Liver (tissue), 8 donors: ENCODE measurements at regions not wholly inside any gene's neighbourhood (a gene's known extent, or its start where the extent isn't known, plus 50 kb on each side); places are given as distances from the start of the nearest gene placed in this dataset.

Experiments used
- DNase-seq: peaks from one replicate; pipeline ENCODE4 v3.0.0-alpha.2; 2017; ENCODE audit warnings: low spot score
- H3K27ac ChIP-seq, 2 donors: one replicate each; pipeline ENCODE4 v1.7.0; 2013; ENCODE audit warnings: inconsistent platforms in 2 of 2, low read length in 2 of 2, control low read depth in 1 of 2, low read depth in 1 of 2, mild to moderate bottlenecking in 1 of 2
- H3K27me3 ChIP-seq, 4 donors: one replicate each; pipeline versions ENCODE4 v1.6.1 to v1.7.0; 2013; ENCODE audit warnings: low read length in 3 of 4, inconsistent platforms in 1 of 4, mild to moderate bottlenecking in 1 of 4, moderate library complexity in 1 of 4; ENCODE audit not compliant: control insufficient read depth in 4 of 4, insufficient read depth in 4 of 4
- H3K36me3 ChIP-seq, 4 donors: one replicate each; pipeline versions ENCODE4 v1.6.1 to v1.7.0; 2013; ENCODE audit warnings: low read length in 3 of 4, mild to moderate bottlenecking in 3 of 4, low read depth in 1 of 4, moderate library complexity in 1 of 4; ENCODE audit not compliant: control insufficient read depth in 4 of 4, insufficient read depth in 3 of 4
- H3K4me1 ChIP-seq, 4 donors: one replicate each; pipeline versions ENCODE4 v1.6.1 to v1.7.0; 2013; ENCODE audit warnings: low read length in 3 of 4, mild to moderate bottlenecking in 3 of 4, moderate library complexity in 1 of 4; ENCODE audit not compliant: control insufficient read depth in 4 of 4, insufficient read depth in 4 of 4
- H3K4me3 ChIP-seq, 3 donors: one replicate each; pipeline versions ENCODE4 v1.6.1 to v1.7.0; 2013; ENCODE audit warnings: low read length in 3 of 3, control low read depth in 1 of 3, low read depth in 1 of 3, mild to moderate bottlenecking in 1 of 3
- H3K9ac ChIP-seq, 2 donors: one replicate each; pipeline ENCODE4 v1.7.0; 2013; ENCODE audit warnings: low read length in 2 of 2, mild to moderate bottlenecking in 2 of 2, moderate library complexity in 2 of 2, control low read depth in 1 of 2, low read depth in 1 of 2
- H3K9me3 ChIP-seq, 4 donors: one replicate each; pipeline versions ENCODE4 v1.6.1 to v1.7.0; 2013; ENCODE audit warnings: low read length in 3 of 4; ENCODE audit not compliant: control insufficient read depth in 4 of 4
- CTCF ChIP-seq: fragments of 150-350 bp; IDR thresholded peaks from 2 replicates; pipeline ENCODE4 v1.5.1; 2017; ENCODE audit warnings: improper control_type of control experiment, low read depth, low read length; ENCODE audit not compliant: missing input control
- EGR1 ChIP-seq, 2 donors: IDR thresholded peaks; 2 replicates each; pipeline ENCODE4 v1.6.1; 2016 to 2018; ENCODE audit warnings: antibody characterized with exemption in 2 of 2, low read depth in 2 of 2
- FOXA1 ChIP-seq: IDR thresholded peaks from 2 replicates; pipeline ENCODE4 v1.6.1; 2016; ENCODE audit warnings: antibody characterized with exemption
- FOXA2 ChIP-seq: IDR thresholded peaks from 2 replicates; pipeline ENCODE4 v1.6.1; 2016; ENCODE audit warnings: antibody characterized with exemption
- GABPA ChIP-seq, 2 donors: IDR thresholded peaks in 1 of 2; conservative IDR thresholded peaks in 1 of 2; 2 replicates each; pipeline ENCODE4 v1.6.1; 2016; ENCODE audit warnings: antibody characterized with exemption in 2 of 2, mild to moderate bottlenecking in 1 of 2, moderate library complexity in 1 of 2
- HNF4G ChIP-seq: IDR thresholded peaks from 2 replicates; pipeline ENCODE4 v1.6.1; 2016; ENCODE audit warnings: antibody characterized with exemption
- JUND ChIP-seq, 2 donors: IDR thresholded peaks; 2 replicates each; pipeline ENCODE4 v1.6.1; 2016; ENCODE audit warnings: antibody characterized with exemption in 2 of 2
- MAX ChIP-seq: IDR thresholded peaks from 2 replicates; pipeline ENCODE4 v1.6.1; 2016; ENCODE audit warnings: antibody characterized with exemption
- RAD21 ChIP-seq, 2 donors: IDR thresholded peaks; 2 replicates each; pipeline ENCODE4 v1.6.1; 2016; ENCODE audit warnings: antibody characterized with exemption in 2 of 2, mild to moderate bottlenecking in 2 of 2
- RXRA ChIP-seq, 2 donors: IDR thresholded peaks; 2 replicates each; pipeline ENCODE4 v1.6.1; 2017 to 2018; ENCODE audit warnings: antibody characterized with exemption in 2 of 2, mild to moderate bottlenecking in 1 of 2
- SP1 ChIP-seq: IDR thresholded peaks from 2 replicates; pipeline ENCODE4 v1.6.1; 2018; ENCODE audit warnings: antibody characterized with exemption, mild to moderate bottlenecking
- TAF1 ChIP-seq: conservative IDR thresholded peaks from 2 replicates; pipeline ENCODE4 v1.6.1; 2016; ENCODE audit warnings: antibody characterized with exemption, mild to moderate bottlenecking
- YY1 ChIP-seq: IDR thresholded peaks from 2 replicates; pipeline ENCODE4 v1.6.1; 2016; ENCODE audit warnings: antibody characterized with exemption, mild to moderate bottlenecking
- ZBTB33 ChIP-seq: IDR thresholded peaks from 2 replicates; pipeline ENCODE4 v1.6.1; 2016; ENCODE audit warnings: antibody characterized with exemption
- WGBS: extraction: QIAGEN DNeasy Blood & Tissue Kit; methylation state at CpG from one replicate; pipeline ENCODE4 v1.1.7; 2013; 5-methylcytosine and 5-hydroxymethylcytosine counted together
- donor health status: healthy.
- donor health status: healthy.
- donor health status: healthy.
- donor health status: healthy.
- donor health status: healthy.

- H3K4me1 ChIP-seq = no peaks in the 10 kb centered on the region
- no peak overlapping the region for H3K4me3 ChIP-seq
- no peaks in the 10 kb centered on the region for H3K9me3 ChIP-seq
- DNase-seq = no peak
- no peak overlapping the region for H3K9ac ChIP-seq
- H3K27me3 ChIP-seq = peaks cover 0 to 6% (median 0%) of the 10 kb centered on the region in 4 donors
- H3K27ac ChIP-seq = no peak overlapping the region
- H3K36me3 ChIP-seq = no peaks in the 10 kb centered on the region
- WGBS = 86% methylated on average over 8 of the region's 8 CpGs
- TF ChIP-seq EGR1 (IDR thresholded peaks at IDR 0.05; ENCODE audit: low read depth in 2 of 2) = no peak
- no peak for TF ChIP-seq ZBTB33
- TF ChIP-seq MAX = no peak
- no peak for TF ChIP-seq RXRA (IDR thresholded peaks at IDR 0.05)
- TF ChIP-seq YY1 = no peak
- no peak for TF ChIP-seq HNF4G
- no peak for TF ChIP-seq JUND (IDR thresholded peaks at IDR 0.05)
- no peak for TF ChIP-seq FOXA2
- TF ChIP-seq RAD21 (IDR thresholded peaks at IDR 0.05) = no peak
- no peak for TF ChIP-seq TAF1
- no peak for TF ChIP-seq SP1
Observed at GRCh38 chr2:237269138-237269875, 144.7 kb downstream of the COL6A3 start.

- Histone ChIP-seq H3K4me1 (no peaks in the 10 kb centered on the region), H3K27me3 (peaks cover 0 to 6% (median 0%) of the 10 kb centered on the region in 4 donors), H3K9ac (no peak overlapping the region), H3K27ac (no peak overlapping the region), H3K9me3 (no peaks in the 10 kb centered on the region), H3K36me3 (no peaks in the 10 kb centered on the region), H3K4me3 (no peak overlapping the region)
- TF ChIP-seq EGR1 (IDR thresholded peaks at IDR 0.05; ENCODE audit: low read depth in 2 of 2) = no peak
- TF ChIP-seq SP1 = no peak
- no peak for TF ChIP-seq RAD21 (IDR thresholded peaks at IDR 0.05)
- no peak for TF ChIP-seq CTCF
- no peak for TF ChIP-seq GABPA (IDR thresholded peaks at IDR 0.05 in 1 of 2, conservative IDR thresholded peaks at IDR 0.05 in 1 of 2)
- no peak for TF ChIP-seq YY1
- TF ChIP-seq FOXA1 = no peak
- no peak for TF ChIP-seq RXRA (IDR thresholded peaks at IDR 0.05)
- 74% methylated on average over 3 of the region's 3 CpGs for WGBS
- DNase-seq = no peak
Observed at GRCh38 chr2:237270520-237270919, 143.4 kb downstream of the COL6A3 start.
